GM12878 (cell line): ENCODE measurements at regions not wholly inside any gene's neighbourhood (a gene's known extent, or its start where the extent isn't known, plus 50 kb on each side); places are given as distances from the start of the nearest gene placed in this dataset.

Experiments used
- ATAC-seq: fragments of 200-7000 bp; cut with Tn5 transposase; 3 replicates; pipeline ENCODE4 v1.9.1; 2020; ENCODE audit warnings: mild to moderate bottlenecking, moderate library complexity
- BruUV-seq: library from RNA; stranded (reverse); fragments of 400-500 nt; replicated peaks from 2 replicates; lab custom pipeline; 2021; lab: Mats Ljungman, UMichigan
- CTCF ChIA-PET: fragments of 300-600 bp; sonication (Branson Sonifier 250); formaldehyde crosslinking; extraction: SDS; loops from one replicate; lab custom pipeline; 2021; ENCODE audit warnings: inconsistent platforms; lab: Yijun Ruan, JAX
- POLR2A ChIA-PET: fragments of 350-600 bp; formaldehyde crosslinking; extraction: SDS; loops from one replicate; lab custom pipeline; 2021; ENCODE audit warnings: inconsistent platforms; lab: Charles Lee
- RAD21 ChIA-PET: fragments of 300-600 bp; sonication (Branson Sonifier 250); formaldehyde crosslinking; loops from one replicate; lab custom pipeline; 2023; ENCODE audit warnings: antibody characterized with exemption; ENCODE audit not compliant: unreplicated experiment; lab: Charles Lee
- SMC1A ChIA-PET: fragments of 300-600 bp; sonication (Branson Sonifier 250); formaldehyde crosslinking; loops from one replicate; lab custom pipeline; 2023; ENCODE audit not compliant: unreplicated experiment, uncharacterized antibody; lab: Charles Lee
- DNase-seq: peaks from one replicate; pipeline ENCODE4 v3.0.0-alpha.2; 2011; ENCODE audit warnings: low read depth, low spot score
- FAIRE-seq: peaks from 3 replicates; lab custom pipeline; 2011; peaks lifted over from hg19 to GRCh38; lab: Jason Lieb, UNC
- H2AFZ ChIP-seq: 2 replicates; pipeline ENCODE4 v1.6.0; 2011; ENCODE audit warnings: low read depth, low read length, control low read depth; ENCODE audit not compliant: control insufficient read depth
- H3K27ac ChIP-seq: 2 replicates; pipeline ENCODE4 v1.5.1; 2011; ENCODE audit warnings: control low read depth; ENCODE audit not compliant: control insufficient read depth, insufficient read depth
- H3K27me3 ChIP-seq, 2 experiments: replicated peaks in 1 of 2; 2 replicates each; pipeline versions ENCODE4 v1.6.0 to v1.6.1; 2011; ENCODE audit warnings: low read length in 1 of 2; ENCODE audit not compliant: control insufficient read depth in 2 of 2, insufficient read depth in 2 of 2
- H3K36me3 ChIP-seq, 2 experiments: 2 replicates each; pipeline ENCODE4 v1.5.1; 2011; ENCODE audit warnings: low read length in 1 of 2; ENCODE audit not compliant: control insufficient read depth in 2 of 2, insufficient read depth in 2 of 2
- H3K4me1 ChIP-seq: 2 replicates; pipeline ENCODE4 v1.6.1; 2011; ENCODE audit warnings: mild to moderate bottlenecking, low read length, moderate library complexity, mixed read lengths; ENCODE audit not compliant: control insufficient read depth, insufficient read depth
- H3K4me2 ChIP-seq: 2 replicates; pipeline ENCODE4 v1.6.0; 2011; ENCODE audit warnings: control low read depth; ENCODE audit not compliant: control insufficient read depth, insufficient read depth
- H3K4me3 ChIP-seq: fragments of 200-600 bp; sonication (generic); 2 replicates; pipeline ENCODE4 v1.5.1; 2016
- H3K79me2 ChIP-seq: 2 replicates; pipeline ENCODE4 v1.6.0; 2011; ENCODE audit warnings: low read length; ENCODE audit not compliant: control insufficient read depth, insufficient read depth
- H3K9ac ChIP-seq: 2 replicates; pipeline ENCODE4 v1.8.0; 2011; ENCODE audit warnings: low read length, control low read depth, mixed read lengths; ENCODE audit not compliant: control insufficient read depth, insufficient read depth
- H3K9me3 ChIP-seq: replicated peaks from 3 replicates; pipeline ENCODE4 v1.5.1; 2011; ENCODE audit warnings: mild to moderate bottlenecking, low read length; ENCODE audit not compliant: control insufficient read depth, insufficient read depth
- H4K20me1 ChIP-seq: 2 replicates; pipeline ENCODE4 v1.6.0; 2011; ENCODE audit not compliant: control insufficient read depth, insufficient read depth
- ASH2L ChIP-seq: fragments of 300-600, 200-600 bp; sonication (generic); IDR thresholded peaks from 2 replicates; pipeline ENCODE4 v1.6.1; 2017; ENCODE audit warnings: low read depth, mild to moderate bottlenecking, borderline replicate concordance
- BMI1 ChIP-seq: fragments of 450-650 bp; IDR thresholded peaks from 2 replicates; pipeline ENCODE4 v1.6.1; 2016; ENCODE audit warnings: mild to moderate bottlenecking, moderate library complexity, borderline replicate concordance
- HDAC2 ChIP-seq: fragments of 200-600 bp; sonication (generic); IDR thresholded peaks from 2 replicates; pipeline ENCODE4 v1.6.1; 2017
- NR2C2 ChIP-seq: IDR thresholded peaks from 2 replicates; pipeline ENCODE4 v1.6.1; 2011; ENCODE audit warnings: borderline replicate concordance, low read depth; ENCODE audit not compliant: control insufficient read depth, insufficient read length
- PAX5 ChIP-seq: IDR thresholded peaks from 2 replicates; pipeline ENCODE4 v1.6.1; 2011; ENCODE audit warnings: low read depth, low read length, borderline replicate concordance
- RAD21 ChIP-seq: IDR thresholded peaks from 2 replicates; pipeline ENCODE4 v1.6.1; 2011; ENCODE audit warnings: mild to moderate bottlenecking, low read depth, low read length, moderate library complexity; ENCODE audit not compliant: insufficient read depth
- REST ChIP-seq: IDR thresholded peaks from 2 replicates; pipeline ENCODE4 v1.6.1; 2012; ENCODE audit warnings: mild to moderate bottlenecking, low read depth, low read length
- TAF1 ChIP-seq: IDR thresholded peaks from 2 replicates; pipeline ENCODE4 v1.6.1; 2011; ENCODE audit warnings: mild to moderate bottlenecking, low read depth, low read length, borderline replicate concordance
- ZBTB33 ChIP-seq: fragments of 450-650 bp; IDR thresholded peaks from 2 replicates; pipeline ENCODE4 v1.6.1; 2017; ENCODE audit warnings: mild to moderate bottlenecking
- WGBS: methylation state at CpG from one replicate; pipeline ENCODE4 v1.1.6; 2016; ENCODE audit warnings: low lambda C conversion rate; ENCODE audit not compliant: insufficient replicate concordance, insufficient coverage; ENCODE audit errors: missing lambda C conversion rate; 5-methylcytosine and 5-hydroxymethylcytosine counted together
- in situ Hi-C: fragments of 300-500 bp; cut with MboI; formaldehyde crosslinking; loops from 9 replicates; pipeline ENCODE4 v1.14.3; 2018; ENCODE audit warnings: mixed read lengths
- intact Hi-C: fragments of 100-400 bp; cut with micrococcal nuclease; formaldehyde crosslinking; loops from one replicate; pipeline ENCODE4 v1.14.2; 2022; ENCODE audit not compliant: unreplicated experiment
- TF ChIP-seq, protein P1 (sequence below): fragments of 450-650 bp; IDR thresholded peaks from 2 replicates; pipeline ENCODE4 v1.6.1; 2017; ENCODE audit warnings: antibody characterized with exemption, mild to moderate bottlenecking, moderate library complexity
- TF ChIP-seq, protein P2 (sequence below): IDR thresholded peaks from 2 replicates; pipeline ENCODE4 v1.6.1; 2012; ENCODE audit warnings: low read depth, low read length, improper control_type of control experiment
- TF ChIP-seq, protein P3 (sequence below): IDR thresholded peaks from 2 replicates; pipeline ENCODE4 v1.6.1; 2012; ENCODE audit warnings: low read depth, low read length, improper control_type of control experiment

DNA sequence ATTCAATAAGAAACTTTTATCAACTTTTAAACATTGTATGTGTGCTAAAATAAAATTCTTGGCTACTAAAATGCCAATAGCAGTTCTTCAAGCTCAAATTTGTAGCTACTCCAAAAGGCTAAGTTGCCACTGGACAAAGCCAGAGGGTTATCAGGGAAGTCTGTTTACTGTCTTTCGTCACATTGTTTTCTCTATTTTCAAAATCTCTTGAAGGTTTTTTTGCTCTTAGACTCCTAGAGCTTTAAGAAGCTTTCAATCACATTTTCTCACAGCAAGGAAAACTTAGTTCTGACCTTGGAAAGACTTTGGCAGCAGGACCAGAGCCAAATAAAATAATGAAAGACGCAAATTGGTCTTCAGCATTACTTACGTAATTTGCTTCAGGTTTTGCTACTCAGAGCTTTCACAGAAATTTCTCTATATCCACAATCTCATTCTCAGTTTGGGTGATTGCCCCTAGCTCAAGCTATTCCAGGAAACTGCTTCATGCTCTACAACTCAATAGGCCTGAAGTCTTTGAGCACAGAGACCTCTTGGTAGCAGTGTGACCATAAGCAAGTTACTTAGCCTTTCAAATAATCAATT is 257.7 kb downstream of the GABRG2 start:
- FAIRE-seq (no peak), DNase-seq (no peak), ATAC-seq (no peak)
- ChIA-PET RAD21 (interaction anchor here (1.3 kb wide), 1 partner anchor 37 kb away, joined by 3 read pairs; no protein-coding TSS in a partner anchor), POLR2A (no interaction called here), CTCF (interaction anchor here (1.1 to 1.7 kb wide), 3 partner anchors 9 to 116 kb away, joined by 3 to 5 read pairs (median 3); no protein-coding TSS in a partner anchor), SMC1A (interaction anchor here (0.7 to 5.0 kb wide), 8 partner anchors 9 to 170 kb away, joined by 3 to 34 read pairs (median 3); no protein-coding TSS in a partner anchor)
- H3K9ac ChIP-seq = no peak overlapping the region
- no peaks in the 10 kb centered on the region for H3K36me3 ChIP-seq
- no peak overlapping the region for H3K4me3 ChIP-seq
- H3K4me2 ChIP-seq = no peak overlapping the region
- intact Hi-C loops = no loop called here
- H3K4me1 ChIP-seq = no peaks in the 10 kb centered on the region
- no peak overlapping the region for H3K27ac ChIP-seq
- no peaks in the 10 kb centered on the region for H3K9me3 ChIP-seq
- WGBS = 46% methylated on average over 3 of the region's 3 CpGs
- no peak overlapping the region for H2AFZ ChIP-seq
- H4K20me1 ChIP-seq = no peaks in the 10 kb centered on the region
- H3K27me3 ChIP-seq = no peaks in the 10 kb centered on the region
- in situ Hi-C loops = no loop called here
- H3K79me2 ChIP-seq = no peaks in the 10 kb centered on the region
- no TSS peak for BruUV-seq
- TF ChIP-seq, protein P1, sequence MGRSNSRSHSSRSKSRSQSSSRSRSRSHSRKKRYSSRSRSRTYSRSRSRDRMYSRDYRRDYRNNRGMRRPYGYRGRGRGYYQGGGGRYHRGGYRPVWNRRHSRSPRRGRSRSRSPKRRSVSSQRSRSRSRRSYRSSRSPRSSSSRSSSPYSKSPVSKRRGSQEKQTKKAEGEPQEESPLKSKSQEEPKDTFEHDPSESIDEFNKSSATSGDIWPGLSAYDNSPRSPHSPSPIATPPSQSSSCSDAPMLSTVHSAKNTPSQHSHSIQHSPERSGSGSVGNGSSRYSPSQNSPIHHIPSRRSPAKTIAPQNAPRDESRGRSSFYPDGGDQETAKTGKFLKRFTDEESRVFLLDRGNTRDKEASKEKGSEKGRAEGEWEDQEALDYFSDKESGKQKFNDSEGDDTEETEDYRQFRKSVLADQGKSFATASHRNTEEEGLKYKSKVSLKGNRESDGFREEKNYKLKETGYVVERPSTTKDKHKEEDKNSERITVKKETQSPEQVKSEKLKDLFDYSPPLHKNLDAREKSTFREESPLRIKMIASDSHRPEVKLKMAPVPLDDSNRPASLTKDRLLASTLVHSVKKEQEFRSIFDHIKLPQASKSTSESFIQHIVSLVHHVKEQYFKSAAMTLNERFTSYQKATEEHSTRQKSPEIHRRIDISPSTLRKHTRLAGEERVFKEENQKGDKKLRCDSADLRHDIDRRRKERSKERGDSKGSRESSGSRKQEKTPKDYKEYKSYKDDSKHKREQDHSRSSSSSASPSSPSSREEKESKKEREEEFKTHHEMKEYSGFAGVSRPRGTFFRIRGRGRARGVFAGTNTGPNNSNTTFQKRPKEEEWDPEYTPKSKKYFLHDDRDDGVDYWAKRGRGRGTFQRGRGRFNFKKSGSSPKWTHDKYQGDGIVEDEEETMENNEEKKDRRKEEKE = no peak
- TF ChIP-seq ZBTB33 (no peak), NR2C2 (no peak), PAX5 (no peak), REST (no peak), BMI1 (no peak), RAD21 (no peak), HDAC2 (no peak), TAF1 (no peak), ASH2L (no peak)
- TF ChIP-seq, protein P2, sequence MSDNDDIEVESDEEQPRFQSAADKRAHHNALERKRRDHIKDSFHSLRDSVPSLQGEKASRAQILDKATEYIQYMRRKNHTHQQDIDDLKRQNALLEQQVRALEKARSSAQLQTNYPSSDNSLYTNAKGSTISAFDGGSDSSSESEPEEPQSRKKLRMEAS = no peak
- TF ChIP-seq, protein P3, sequence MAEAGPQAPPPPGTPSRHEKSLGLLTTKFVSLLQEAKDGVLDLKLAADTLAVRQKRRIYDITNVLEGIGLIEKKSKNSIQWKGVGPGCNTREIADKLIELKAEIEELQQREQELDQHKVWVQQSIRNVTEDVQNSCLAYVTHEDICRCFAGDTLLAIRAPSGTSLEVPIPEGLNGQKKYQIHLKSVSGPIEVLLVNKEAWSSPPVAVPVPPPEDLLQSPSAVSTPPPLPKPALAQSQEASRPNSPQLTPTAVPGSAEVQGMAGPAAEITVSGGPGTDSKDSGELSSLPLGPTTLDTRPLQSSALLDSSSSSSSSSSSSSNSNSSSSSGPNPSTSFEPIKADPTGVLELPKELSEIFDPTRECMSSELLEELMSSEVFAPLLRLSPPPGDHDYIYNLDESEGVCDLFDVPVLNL = no peak
